GM23248 (cell line): ENCODE measurements at regions not wholly inside any gene's neighbourhood (a gene's known extent, or its start where the extent isn't known, plus 50 kb on each side); places are given as distances from the start of the nearest gene placed in this dataset.

ENCODE experiments used
- DNase-seq: peaks from one replicate; pipeline ENCODE4 v3.0.0-alpha.2; 2015
- H2AFZ ChIP-seq: fragments of 200-600 bp; sonication (generic); 2 replicates; pipeline ENCODE4 v1.6.1; 2016; ENCODE audit warnings: antibody characterized with exemption
- H3F3A ChIP-seq: fragments of 200-600 bp; sonication (generic); 2 replicates; pipeline ENCODE4 v1.6.1; 2016; ENCODE audit warnings: mild to moderate bottlenecking, antibody characterized with exemption, mixed run types; ENCODE audit not compliant: insufficient read depth
- H3K27ac ChIP-seq: fragments of 200-600 bp; sonication (generic); 2 replicates; pipeline ENCODE4 v1.5.1; 2016; ENCODE audit warnings: mild to moderate bottlenecking
- H3K27me3 ChIP-seq: fragments of 200-600 bp; sonication (generic); replicated peaks from 2 replicates; pipeline ENCODE4 v1.6.1; 2016; ENCODE audit warnings: mild to moderate bottlenecking; ENCODE audit not compliant: insufficient read depth
- H3K36me3 ChIP-seq: fragments of 200-600 bp; sonication (generic); 2 replicates; pipeline ENCODE4 v1.6.1; 2016; ENCODE audit warnings: low read depth, mild to moderate bottlenecking
- H3K4me1 ChIP-seq: fragments of 200-600 bp; sonication (generic); 2 replicates; pipeline ENCODE4 v1.6.1; 2016; ENCODE audit warnings: mild to moderate bottlenecking; ENCODE audit not compliant: insufficient read depth
- H3K4me2 ChIP-seq: fragments of 200-600 bp; sonication (generic); one replicate; pipeline ENCODE4 v1.6.1; 2016; ENCODE audit warnings: mild to moderate bottlenecking; ENCODE audit not compliant: unreplicated experiment
- H3K4me3 ChIP-seq: fragments of 200-600 bp; sonication (generic); 2 replicates; pipeline ENCODE4 v1.5.1; 2016; ENCODE audit warnings: mild to moderate bottlenecking
- H3K79me2 ChIP-seq: fragments of 200-600 bp; sonication (generic); 2 replicates; pipeline ENCODE4 v1.6.1; 2016; ENCODE audit warnings: mild to moderate bottlenecking; ENCODE audit not compliant: insufficient read depth
- H3K9ac ChIP-seq: fragments of 200-600 bp; sonication (generic); 2 replicates; pipeline ENCODE4 v1.6.1; 2016; ENCODE audit warnings: mild to moderate bottlenecking
- H3K9me2 ChIP-seq: fragments of 200-600 bp; sonication (generic); 2 replicates; pipeline ENCODE4 v1.6.1; 2016; ENCODE audit warnings: mixed run types, mild to moderate bottlenecking, moderate library complexity; ENCODE audit not compliant: insufficient read depth
- H3K9me3 ChIP-seq: fragments of 200-600 bp; sonication (generic); one replicate; pipeline ENCODE4 v1.6.1; 2017; ENCODE audit warnings: low read depth
- H4K20me1 ChIP-seq: fragments of 200-600 bp; sonication (generic); 2 replicates; pipeline ENCODE4 v1.6.0; 2016; ENCODE audit not compliant: insufficient read depth
- EZH2 ChIP-seq: fragments of 200-600 bp; sonication (generic); IDR thresholded peaks from 2 replicates; pipeline ENCODE4 v1.6.1; 2018; ENCODE audit warnings: antibody characterized with exemption, mild to moderate bottlenecking; ENCODE audit not compliant: insufficient read depth, poor library complexity, severe bottlenecking
- EZH2phosphoT487 ChIP-seq: fragments of 200-600 bp; sonication (generic); IDR thresholded peaks from 2 replicates; pipeline ENCODE4 v1.6.1; 2018; ENCODE audit warnings: antibody characterized with exemption, moderate library complexity, mild to moderate bottlenecking, low read depth; ENCODE audit not compliant: insufficient read depth
- WGBS, 2 experiments: methylation state at CpG; one replicate each; pipeline ENCODE4 v1.1.6; 2015 to 2017; ENCODE audit warnings: low lambda C conversion rate in 2 of 2, low coverage in 1 of 2; ENCODE audit errors: missing lambda C conversion rate in 2 of 2; 5-methylcytosine and 5-hydroxymethylcytosine counted together
- in situ Hi-C: fragments of 300-500 bp; cut with MboI; formaldehyde crosslinking; loops from 2 replicates; pipeline ENCODE4 v1.15.0; 2020

GRCh38 chr4:10348241-10348640 lies 109.0 kb downstream of the ZNF518B start:
- Histone ChIP-seq H3K4me3 (no peak overlapping the region), H3K4me1 (peaks cover 19% of the 10 kb centered on the region), H3K27ac (no peak overlapping the region), H3K4me2 (no peak overlapping the region), H3F3A (peaks cover 11% of the 10 kb centered on the region), H3K9me3 (no peaks in the 10 kb centered on the region), H3K27me3 (no peaks in the 10 kb centered on the region; the same call in 1 of the 2 replicates), H4K20me1 (no peaks in the 10 kb centered on the region), H3K9me2 (no peaks in the 10 kb centered on the region), H2AFZ (no peak overlapping the region), H3K36me3 (no peaks in the 10 kb centered on the region), H3K9ac (no peak overlapping the region), H3K79me2 (no peaks in the 10 kb centered on the region)
- no peak for DNase-seq
- no peak for TF ChIP-seq EZH2
- TF ChIP-seq EZH2phosphoT487, result no peak
- in situ Hi-C loops, result no loop called here

DNA sequence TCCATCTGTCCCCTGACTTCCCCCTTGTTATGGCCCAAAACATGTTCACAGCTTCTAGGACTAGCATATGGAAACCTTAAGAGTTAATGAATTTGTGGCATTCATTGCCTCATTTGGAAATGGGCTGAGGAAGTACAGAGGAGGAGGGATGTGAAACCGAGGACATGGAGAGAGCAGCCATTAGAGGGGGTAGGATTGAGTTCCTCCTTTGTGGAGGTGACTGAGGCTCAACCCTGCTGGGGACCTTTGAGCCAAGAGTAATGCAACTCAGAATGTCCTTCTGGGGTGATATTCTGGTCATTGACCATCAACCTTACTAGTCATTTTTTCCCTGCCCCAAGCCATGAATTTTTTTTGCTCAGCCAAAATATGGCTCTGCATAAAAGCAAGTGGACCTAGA lies 109.4 kb downstream of the ZNF518B start:
- Histone ChIP-seq H3K4me3 (no peak overlapping the region), H3K9ac (no peak overlapping the region), H3K9me2 (no peaks in the 10 kb centered on the region), H3F3A (peaks cover 11% of the 10 kb centered on the region), H3K9me3 (no peaks in the 10 kb centered on the region), H3K36me3 (no peaks in the 10 kb centered on the region), H3K27ac (no peak overlapping the region), H4K20me1 (no peaks in the 10 kb centered on the region), H3K4me1 (peaks cover 19% of the 10 kb centered on the region), H3K4me2 (no peak overlapping the region), H2AFZ (no peak overlapping the region), H3K27me3 (no peaks in the 10 kb centered on the region), H3K79me2 (no peaks in the 10 kb centered on the region)
- in situ Hi-C loops, result no loop called here
- WGBS, 2 experiments, result 13 to 17% methylated on average over 1 of the region's 1 CpG
- no peak for DNase-seq
- TF ChIP-seq EZH2 (no peak), EZH2phosphoT487 (no peak)

DNA sequence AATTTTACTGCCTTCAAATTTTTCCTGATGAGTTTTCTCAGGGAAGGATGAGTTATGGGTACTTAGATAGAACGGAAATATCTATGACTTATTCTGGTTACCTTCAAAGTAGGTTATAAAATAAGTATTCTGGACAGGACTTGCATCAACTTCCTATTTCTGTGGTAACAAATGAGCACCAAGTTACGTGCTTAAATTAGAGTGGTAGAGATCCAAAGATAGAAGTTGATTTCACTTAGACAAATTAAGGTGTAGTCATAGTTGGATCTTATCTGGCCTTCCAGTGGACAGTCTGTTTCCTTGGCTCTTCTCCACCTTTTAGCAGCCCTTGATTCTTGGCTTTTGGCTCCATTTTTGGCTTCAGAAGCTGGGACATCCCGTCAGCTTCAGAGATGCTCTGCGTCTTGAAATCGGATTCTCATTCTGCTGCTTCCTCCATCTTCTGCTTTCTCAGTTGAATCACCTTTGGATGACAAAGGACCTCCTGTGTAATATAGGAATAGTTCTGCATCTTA lies 109.9 kb downstream of the ZNF518B start:
- in situ Hi-C loops, result no loop called here
- H3F3A ChIP-seq, result peaks cover 11% of the 10 kb centered on the region
- 57 to 61% methylated on average over 5 of the region's 5 CpGs for WGBS, 2 experiments
- no peaks in the 10 kb centered on the region for H3K36me3 ChIP-seq
- H3K4me2 ChIP-seq, result no peak overlapping the region
- no peak for DNase-seq
- H4K20me1 ChIP-seq, result no peaks in the 10 kb centered on the region
- H3K9me2 ChIP-seq, result no peaks in the 10 kb centered on the region
- H3K79me2 ChIP-seq, result no peaks in the 10 kb centered on the region
- H3K4me3 ChIP-seq, result no peak overlapping the region
- H3K27ac ChIP-seq, result no peak overlapping the region
- no peak for TF ChIP-seq EZH2phosphoT487
- no peak for TF ChIP-seq EZH2
- peaks cover 19% of the 10 kb centered on the region for H3K4me1 ChIP-seq
- H3K9me3 ChIP-seq, result no peaks in the 10 kb centered on the region
- no peaks in the 10 kb centered on the region for H3K27me3 ChIP-seq
- no peak overlapping the region for H3K9ac ChIP-seq
- H2AFZ ChIP-seq, result no peak overlapping the region

- peak; percentile 58 for DNase-seq
- H3K9me3 ChIP-seq, result no peaks in the 10 kb centered on the region
These were observed 111.2 kb downstream of the ZNF518B start for GRCh38 chr4:10346023-10346422.

GRCh38 chr4:10345381-10345784 lies 111.8 kb downstream of the ZNF518B start:
- Histone ChIP-seq H3K36me3 (no peaks in the 10 kb centered on the region), H2AFZ (no peak overlapping the region), H3K4me3 (no peak overlapping the region), H3K79me2 (no peaks in the 10 kb centered on the region), H3F3A (peaks cover 11% of the 10 kb centered on the region), H3K4me1 (peaks cover 19% of the 10 kb centered on the region), H3K9me3 (no peaks in the 10 kb centered on the region), H3K9ac (no peak overlapping the region), H3K4me2 (no peak overlapping the region), H3K9me2 (no peaks in the 10 kb centered on the region), H3K27ac (no peak overlapping the region), H3K27me3 (no peaks in the 10 kb centered on the region), H4K20me1 (no peaks in the 10 kb centered on the region)
- 75 to 78% methylated on average over 3 of the region's 3 CpGs for WGBS, 2 experiments
- TF ChIP-seq EZH2phosphoT487 (no peak), EZH2 (no peak)
- no peak for DNase-seq
- in situ Hi-C loops, result no loop called here

More at GRCh38 chr4:10346023-10346422, 111.2 kb downstream of the ZNF518B start:
- H3K4me1 ChIP-seq, result peaks cover 19% of the 10 kb centered on the region
- H3K4me3 ChIP-seq, result no peak overlapping the region
- H2AFZ ChIP-seq, result no peak overlapping the region
- H3K27me3 ChIP-seq, result no peaks in the 10 kb centered on the region
- H4K20me1 ChIP-seq, result no peaks in the 10 kb centered on the region
- no peak overlapping the region for H3K9ac ChIP-seq
- H3F3A ChIP-seq, result peaks cover 11% of the 10 kb centered on the region
- no peak overlapping the region for H3K4me2 ChIP-seq
- no peak overlapping the region for H3K27ac ChIP-seq
- in situ Hi-C loops, result no loop called here
- no peak for TF ChIP-seq EZH2phosphoT487
- no peak for TF ChIP-seq EZH2
- 23 to 27% methylated on average over 2 of the region's 2 CpGs for WGBS, 2 experiments
- no peaks in the 10 kb centered on the region for H3K36me3 ChIP-seq
- H3K9me2 ChIP-seq, result no peaks in the 10 kb centered on the region
- H3K79me2 ChIP-seq, result no peaks in the 10 kb centered on the region
